ENCODE measurements at regions not wholly inside any gene's neighbourhood (a gene's known extent, or its start where the extent isn't known, plus 50 kb on each side); places are given as distances from the start of the nearest gene placed in this dataset.

- Histone ChIP-seq H3K27ac (ENCODE audit: low read length) (no peak overlapping the region), H3K4me3 (ENCODE audit: low read depth in 2 of 2, low read length in 2 of 2) (no peak overlapping the region), H3K36me3 (ENCODE audit: control insufficient read depth, insufficient read depth, low read length) (no peaks in the 10 kb centered on the region), H3K9me3 (ENCODE audit: control insufficient read depth, insufficient read depth, low read depth, low read length) (peaks cover under 1% of the 10 kb centered on the region; the same call in 1 of the 2 replicates), H3K4me1 (ENCODE audit: control insufficient read depth, insufficient read depth, low read length) (no peaks in the 10 kb centered on the region), H3K27me3 (ENCODE audit: control insufficient read depth, insufficient read depth, low read length) (no peaks in the 10 kb centered on the region)
- no peak for DNase-seq (ENCODE audit: low read depth, low spot score)
- no peak for TF ChIP-seq CTCF (IDR thresholded peaks at IDR 0.05)
- BruUV-seq (replicated peaks): no TSS peak
- CTCF ChIA-PET: no interaction called here
- POLR2A ChIA-PET: no interaction called here
- intact Hi-C loops (cut with micrococcal nuclease; ENCODE audit: unreplicated experiment): no loop called here
- peak; percentile 51 for ATAC-seq
- in situ Hi-C loops (cut with HindIII; ENCODE audit: low pct_unique_long_range_greater_than_20kb, low sequenced_read_pairs): no loop called here
These were observed 69.6 kb downstream of the PTGR3 start for GRCh38 chr18:75139226-75139911.

GRCh38 chr18:75137346-75137877 lies 71.5 kb downstream of the PTGR3 start:
- intact Hi-C loops (cut with micrococcal nuclease; ENCODE audit: unreplicated experiment) (no loop called here), in situ Hi-C loops (cut with HindIII; ENCODE audit: low pct_unique_long_range_greater_than_20kb, low sequenced_read_pairs) (no loop called here)
- CTCF ChIA-PET: no interaction called here
- POLR2A ChIA-PET: no interaction called here
- H3K4me3 ChIP-seq (ENCODE audit: low read depth in 2 of 2, low read length in 2 of 2): no peak overlapping the region
- H3K27ac ChIP-seq (ENCODE audit: low read length): no peak overlapping the region
- H3K27me3 ChIP-seq (ENCODE audit: control insufficient read depth, insufficient read depth, low read length): no peaks in the 10 kb centered on the region; the same call in 1 of the 2 replicates
- H3K9me3 ChIP-seq (ENCODE audit: control insufficient read depth, insufficient read depth, low read depth, low read length): no peaks in the 10 kb centered on the region
- no peaks in the 10 kb centered on the region for H3K4me1 ChIP-seq (ENCODE audit: control insufficient read depth, insufficient read depth, low read length)
- BruUV-seq (replicated peaks): no TSS peak
- no peaks in the 10 kb centered on the region for H3K36me3 ChIP-seq (ENCODE audit: control insufficient read depth, insufficient read depth, low read length)
- no peak for DNase-seq (ENCODE audit: low read depth, low spot score)
- no peak for ATAC-seq
- TF ChIP-seq POLR2AphosphoS5 (IDR thresholded peaks at IDR 0.05; ENCODE audit: low read depth, low read length) (no peak), SIN3A (IDR thresholded peaks at IDR 0.05; ENCODE audit: borderline replicate concordance, insufficient read depth, low read depth, low read length) (no peak), REST (IDR thresholded peaks at IDR 0.05; ENCODE audit: insufficient read depth in 1 of 2, low read depth in 2 of 2, low read length in 1 of 2) (no peak), TCF7L2 (IDR thresholded peaks at IDR 0.05; ENCODE audit: low read depth, low read length) (no peak), CTCF (IDR thresholded peaks at IDR 0.05) (no peak)

Measured in Panc1 (cell line).